ENCODE measurements at regions not wholly inside any gene's neighbourhood (a gene's known extent, or its start where the extent isn't known, plus 50 kb on each side); places are given as distances from the start of the nearest gene placed in this dataset.

DNA sequence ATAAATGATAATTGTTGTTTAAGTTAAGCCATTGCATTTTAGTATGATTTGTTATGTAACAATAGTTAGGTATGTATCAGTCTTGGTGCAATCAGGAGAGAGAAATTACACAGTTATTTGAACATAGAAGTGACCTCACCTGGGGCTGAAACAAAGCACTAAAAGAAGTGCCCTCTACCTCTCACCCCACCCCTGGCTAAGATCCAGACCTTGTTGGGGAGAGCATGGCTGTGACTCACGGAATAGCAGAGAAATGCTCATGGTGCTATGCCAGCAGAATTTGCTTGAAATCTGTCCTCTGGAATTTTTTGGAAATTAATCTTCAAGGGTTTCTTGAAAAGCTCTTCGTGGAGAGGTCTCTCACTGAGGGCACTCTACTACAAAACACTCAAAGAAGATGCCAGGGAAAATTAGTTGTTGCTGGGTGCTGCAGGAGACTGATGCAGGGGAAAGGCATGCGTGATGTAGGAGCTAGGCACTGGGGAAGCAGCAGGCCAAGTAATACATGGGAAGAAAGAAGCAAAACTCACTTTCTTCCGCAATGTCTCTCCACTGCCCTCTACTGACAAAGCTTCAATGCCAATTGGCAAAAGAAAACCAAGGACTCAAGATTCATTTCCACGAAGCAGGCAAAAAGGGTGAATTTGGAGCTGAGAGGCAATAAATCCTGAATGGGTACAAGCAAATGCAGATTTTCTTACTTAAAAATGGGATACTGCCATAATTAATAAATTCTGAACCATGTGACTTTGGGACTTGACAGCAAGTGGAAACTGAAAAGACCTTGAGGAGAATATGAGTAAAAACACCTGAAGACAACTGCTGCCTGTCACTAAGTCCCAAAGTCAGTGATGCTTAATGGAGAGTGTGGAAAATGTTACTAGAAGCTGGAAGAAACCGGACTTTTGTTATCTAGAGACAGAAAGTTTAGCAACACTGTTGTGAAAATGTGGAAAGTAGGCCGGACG lies 136.3 kb upstream of the ZNF184 start (continued):
- TF ChIP-seq, protein P1, sequence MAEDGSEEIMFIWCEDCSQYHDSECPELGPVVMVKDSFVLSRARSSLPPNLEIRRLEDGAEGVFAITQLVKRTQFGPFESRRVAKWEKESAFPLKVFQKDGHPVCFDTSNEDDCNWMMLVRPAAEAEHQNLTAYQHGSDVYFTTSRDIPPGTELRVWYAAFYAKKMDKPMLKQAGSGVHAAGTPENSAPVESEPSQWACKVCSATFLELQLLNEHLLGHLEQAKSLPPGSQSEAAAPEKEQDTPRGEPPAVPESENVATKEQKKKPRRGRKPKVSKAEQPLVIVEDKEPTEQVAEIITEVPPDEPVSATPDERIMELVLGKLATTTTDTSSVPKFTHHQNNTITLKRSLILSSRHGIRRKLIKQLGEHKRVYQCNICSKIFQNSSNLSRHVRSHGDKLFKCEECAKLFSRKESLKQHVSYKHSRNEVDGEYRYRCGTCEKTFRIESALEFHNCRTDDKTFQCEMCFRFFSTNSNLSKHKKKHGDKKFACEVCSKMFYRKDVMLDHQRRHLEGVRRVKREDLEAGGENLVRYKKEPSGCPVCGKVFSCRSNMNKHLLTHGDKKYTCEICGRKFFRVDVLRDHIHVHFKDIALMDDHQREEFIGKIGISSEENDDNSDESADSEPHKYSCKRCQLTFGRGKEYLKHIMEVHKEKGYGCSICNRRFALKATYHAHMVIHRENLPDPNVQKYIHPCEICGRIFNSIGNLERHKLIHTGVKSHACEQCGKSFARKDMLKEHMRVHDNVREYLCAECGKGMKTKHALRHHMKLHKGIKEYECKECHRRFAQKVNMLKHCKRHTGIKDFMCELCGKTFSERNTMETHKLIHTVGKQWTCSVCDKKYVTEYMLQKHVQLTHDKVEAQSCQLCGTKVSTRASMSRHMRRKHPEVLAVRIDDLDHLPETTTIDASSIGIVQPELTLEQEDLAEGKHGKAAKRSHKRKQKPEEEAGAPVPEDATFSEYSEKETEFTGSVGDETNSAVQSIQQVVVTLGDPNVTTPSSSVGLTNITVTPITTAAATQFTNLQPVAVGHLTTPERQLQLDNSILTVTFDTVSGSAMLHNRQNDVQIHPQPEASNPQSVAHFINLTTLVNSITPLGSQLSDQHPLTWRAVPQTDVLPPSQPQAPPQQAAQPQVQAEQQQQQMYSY (CRISPR knock-in tag; IDR thresholded peaks at IDR 0.05), result no peak
- TF ChIP-seq IRX3 (CRISPR knock-in tag; IDR thresholded peaks at IDR 0.05; ENCODE audit: borderline replicate concordance, low read depth) (no peak), ZNF607 (CRISPR knock-in tag; IDR thresholded peaks at IDR 0.05; ENCODE audit: borderline replicate concordance) (no peak), TBP (CRISPR knock-in tag; IDR thresholded peaks at IDR 0.05) (no peak), NRL (CRISPR knock-in tag; IDR thresholded peaks at IDR 0.05; ENCODE audit: borderline replicate concordance) (no peak), ZNF160 (CRISPR knock-in tag; IDR thresholded peaks at IDR 0.05) (no peak), NFATC3 (CRISPR knock-in tag; IDR thresholded peaks at IDR 0.05) (no peak), GATAD2A (CRISPR knock-in tag; IDR thresholded peaks at IDR 0.05) (peak; percentile 27; the same call in 1 of the 2 replicates), POLR2A (IDR thresholded peaks at IDR 0.05; ENCODE audit: insufficient read depth in 1 of 2, low read depth in 2 of 2, low read length in 2 of 2) (no peak), ZNF577 (CRISPR knock-in tag; IDR thresholded peaks at IDR 0.05; ENCODE audit: borderline replicate concordance, low read depth) (no peak), IRF2 (CRISPR knock-in tag; IDR thresholded peaks at IDR 0.05) (no peak), ZNF670 (CRISPR knock-in tag; IDR thresholded peaks at IDR 0.05; ENCODE audit: borderline replicate concordance) (no peak)
- TF ChIP-seq, protein P2, sequence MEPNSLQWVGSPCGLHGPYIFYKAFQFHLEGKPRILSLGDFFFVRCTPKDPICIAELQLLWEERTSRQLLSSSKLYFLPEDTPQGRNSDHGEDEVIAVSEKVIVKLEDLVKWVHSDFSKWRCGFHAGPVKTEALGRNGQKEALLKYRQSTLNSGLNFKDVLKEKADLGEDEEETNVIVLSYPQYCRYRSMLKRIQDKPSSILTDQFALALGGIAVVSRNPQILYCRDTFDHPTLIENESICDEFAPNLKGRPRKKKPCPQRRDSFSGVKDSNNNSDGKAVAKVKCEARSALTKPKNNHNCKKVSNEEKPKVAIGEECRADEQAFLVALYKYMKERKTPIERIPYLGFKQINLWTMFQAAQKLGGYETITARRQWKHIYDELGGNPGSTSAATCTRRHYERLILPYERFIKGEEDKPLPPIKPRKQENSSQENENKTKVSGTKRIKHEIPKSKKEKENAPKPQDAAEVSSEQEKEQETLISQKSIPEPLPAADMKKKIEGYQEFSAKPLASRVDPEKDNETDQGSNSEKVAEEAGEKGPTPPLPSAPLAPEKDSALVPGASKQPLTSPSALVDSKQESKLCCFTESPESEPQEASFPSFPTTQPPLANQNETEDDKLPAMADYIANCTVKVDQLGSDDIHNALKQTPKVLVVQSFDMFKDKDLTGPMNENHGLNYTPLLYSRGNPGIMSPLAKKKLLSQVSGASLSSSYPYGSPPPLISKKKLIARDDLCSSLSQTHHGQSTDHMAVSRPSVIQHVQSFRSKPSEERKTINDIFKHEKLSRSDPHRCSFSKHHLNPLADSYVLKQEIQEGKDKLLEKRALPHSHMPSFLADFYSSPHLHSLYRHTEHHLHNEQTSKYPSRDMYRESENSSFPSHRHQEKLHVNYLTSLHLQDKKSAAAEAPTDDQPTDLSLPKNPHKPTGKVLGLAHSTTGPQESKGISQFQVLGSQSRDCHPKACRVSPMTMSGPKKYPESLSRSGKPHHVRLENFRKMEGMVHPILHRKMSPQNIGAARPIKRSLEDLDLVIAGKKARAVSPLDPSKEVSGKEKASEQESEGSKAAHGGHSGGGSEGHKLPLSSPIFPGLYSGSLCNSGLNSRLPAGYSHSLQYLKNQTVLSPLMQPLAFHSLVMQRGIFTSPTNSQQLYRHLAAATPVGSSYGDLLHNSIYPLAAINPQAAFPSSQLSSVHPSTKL (CRISPR knock-in tag; IDR thresholded peaks at IDR 0.05), result 0 out of 2 replicates have a peak, but pooled peaks have one; percentile 30
- TF ChIP-seq, protein P3, sequence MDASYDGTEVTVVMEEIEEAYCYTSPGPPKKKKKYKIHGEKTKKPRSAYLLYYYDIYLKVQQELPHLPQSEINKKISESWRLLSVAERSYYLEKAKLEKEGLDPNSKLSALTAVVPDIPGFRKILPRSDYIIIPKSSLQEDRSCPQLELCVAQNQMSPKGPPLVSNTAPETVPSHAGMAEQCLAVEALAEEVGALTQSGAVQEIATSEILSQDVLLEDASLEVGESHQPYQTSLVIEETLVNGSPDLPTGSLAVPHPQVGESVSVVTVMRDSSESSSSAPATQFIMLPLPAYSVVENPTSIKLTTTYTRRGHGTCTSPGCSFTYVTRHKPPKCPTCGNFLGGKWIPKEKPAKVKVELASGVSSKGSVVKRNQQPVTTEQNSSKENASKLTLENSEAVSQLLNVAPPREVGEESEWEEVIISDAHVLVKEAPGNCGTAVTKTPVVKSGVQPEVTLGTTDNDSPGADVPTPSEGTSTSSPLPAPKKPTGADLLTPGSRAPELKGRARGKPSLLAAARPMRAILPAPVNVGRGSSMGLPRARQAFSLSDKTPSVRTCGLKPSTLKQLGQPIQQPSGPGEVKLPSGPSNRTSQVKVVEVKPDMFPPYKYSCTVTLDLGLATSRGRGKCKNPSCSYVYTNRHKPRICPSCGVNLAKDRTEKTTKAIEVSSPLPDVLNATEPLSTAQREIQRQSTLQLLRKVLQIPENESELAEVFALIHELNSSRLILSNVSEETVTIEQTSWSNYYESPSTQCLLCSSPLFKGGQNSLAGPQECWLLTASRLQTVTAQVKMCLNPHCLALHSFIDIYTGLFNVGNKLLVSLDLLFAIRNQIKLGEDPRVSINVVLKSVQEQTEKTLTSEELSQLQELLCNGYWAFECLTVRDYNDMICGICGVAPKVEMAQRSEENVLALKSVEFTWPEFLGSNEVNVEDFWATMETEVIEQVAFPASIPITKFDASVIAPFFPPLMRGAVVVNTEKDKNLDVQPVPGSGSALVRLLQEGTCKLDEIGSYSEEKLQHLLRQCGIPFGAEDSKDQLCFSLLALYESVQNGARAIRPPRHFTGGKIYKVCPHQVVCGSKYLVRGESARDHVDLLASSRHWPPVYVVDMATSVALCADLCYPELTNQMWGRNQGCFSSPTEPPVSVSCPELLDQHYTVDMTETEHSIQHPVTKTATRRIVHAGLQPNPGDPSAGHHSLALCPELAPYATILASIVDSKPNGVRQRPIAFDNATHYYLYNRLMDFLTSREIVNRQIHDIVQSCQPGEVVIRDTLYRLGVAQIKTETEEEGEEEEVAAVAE (CRISPR knock-in tag; IDR thresholded peaks at IDR 0.05; ENCODE audit: borderline replicate concordance), result no peak
- TF ChIP-seq, protein P4, sequence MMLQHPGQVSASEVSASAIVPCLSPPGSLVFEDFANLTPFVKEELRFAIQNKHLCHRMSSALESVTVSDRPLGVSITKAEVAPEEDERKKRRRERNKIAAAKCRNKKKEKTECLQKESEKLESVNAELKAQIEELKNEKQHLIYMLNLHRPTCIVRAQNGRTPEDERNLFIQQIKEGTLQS (CRISPR knock-in tag; IDR thresholded peaks at IDR 0.05), result no peak

Measured in HepG2 (cell line).